ENCODE measurements at regions not wholly inside any gene's neighbourhood (a gene's known extent, or its start where the extent isn't known, plus 50 kb on each side); places are given as distances from the start of the nearest gene placed in this dataset.

GRCh38 chr12:65606008-65606766 lies 218.1 kb upstream of the HMGA2 start:
- WGBS: 73% methylated on average over 4 of the region's 4 CpGs
- no peak for TF ChIP-seq EP300 (IDR thresholded peaks at IDR 0.05)
- no peak for TF ChIP-seq CTCF (IDR thresholded peaks at IDR 0.05)
- TF ChIP-seq POLR2A (IDR thresholded peaks at IDR 0.05): no peak
- no peak for TF ChIP-seq POLR2AphosphoS5 (IDR thresholded peaks at IDR 0.05)
- Histone ChIP-seq H3K27ac (no peak overlapping the region), H3K4me1 (peaks cover 21% of the 10 kb centered on the region), H3K36me3 (no peaks in the 10 kb centered on the region), H3K27me3 (no peaks in the 10 kb centered on the region), H3K4me3 (no peak overlapping the region), H3K9me3 (no peaks in the 10 kb centered on the region)
- DNase-seq (ENCODE audit: low spot score in 2 of 2): no peak

GRCh38 chr12:65607401-65607841 lies 216.9 kb upstream of the HMGA2 start:
- H3K4me1 ChIP-seq: peaks cover 16% of the 10 kb centered on the region
- 38% methylated on average over 3 of the region's 3 CpGs for WGBS
- no peaks in the 10 kb centered on the region for H3K27me3 ChIP-seq
- no peaks in the 10 kb centered on the region for H3K36me3 ChIP-seq
- H3K9me3 ChIP-seq: no peaks in the 10 kb centered on the region
- H3K27ac ChIP-seq: no peak overlapping the region
- DNase-seq (ENCODE audit: low spot score in 2 of 2): no peak
- no peak overlapping the region for H3K4me3 ChIP-seq
- TF ChIP-seq EP300 (IDR thresholded peaks at IDR 0.05) (no peak), CTCF (IDR thresholded peaks at IDR 0.05) (no peak), POLR2AphosphoS5 (IDR thresholded peaks at IDR 0.05) (no peak), POLR2A (IDR thresholded peaks at IDR 0.05) (no peak)

GRCh38 chr12:65608319-65608916 lies 215.9 kb upstream of the HMGA2 start:
- H3K4me1 ChIP-seq: peaks cover 7% of the 10 kb centered on the region
- H3K4me3 ChIP-seq: no peak overlapping the region
- H3K27me3 ChIP-seq: peaks cover 3% of the 10 kb centered on the region
- TF ChIP-seq EP300 (IDR thresholded peaks at IDR 0.05): no peak
- H3K9me3 ChIP-seq: no peaks in the 10 kb centered on the region
- 78% methylated on average over 2 of the region's 2 CpGs for WGBS
- no peaks in the 10 kb centered on the region for H3K36me3 ChIP-seq
- DNase-seq (ENCODE audit: low spot score in 2 of 2): no peak
- no peak overlapping the region for H3K27ac ChIP-seq

- DNase-seq (ENCODE audit: low spot score in 2 of 2): no peak
- 57% methylated on average over 4 of the region's 4 CpGs for WGBS
- no peaks in the 10 kb centered on the region for H3K4me1 ChIP-seq
- no peak for TF ChIP-seq POLR2A (IDR thresholded peaks at IDR 0.05)
- no peak overlapping the region for H3K27ac ChIP-seq
- peaks cover 3% of the 10 kb centered on the region for H3K27me3 ChIP-seq
- no peaks in the 10 kb centered on the region for H3K9me3 ChIP-seq
- no peaks in the 10 kb centered on the region for H3K36me3 ChIP-seq
- no peak overlapping the region for H3K4me3 ChIP-seq
Observed at GRCh38 chr12:65609359-65609771, 214.9 kb upstream of the HMGA2 start.

GRCh38 chr12:65611396-65611795 lies 212.9 kb upstream of the HMGA2 start:
- Histone ChIP-seq H3K4me1 (no peaks in the 10 kb centered on the region), H3K27ac (no peak overlapping the region), H3K27me3 (peaks cover 6% of the 10 kb centered on the region), H3K9me3 (no peaks in the 10 kb centered on the region), H3K4me3 (no peak overlapping the region), H3K36me3 (no peaks in the 10 kb centered on the region)
- 90% methylated on average over 3 of the region's 3 CpGs for WGBS
- no peak for TF ChIP-seq EP300 (IDR thresholded peaks at IDR 0.05)
- TF ChIP-seq CTCF (IDR thresholded peaks at IDR 0.05): no peak
- no peak for TF ChIP-seq POLR2A (IDR thresholded peaks at IDR 0.05)
- no peak for TF ChIP-seq POLR2AphosphoS5 (IDR thresholded peaks at IDR 0.05)
- DNase-seq (ENCODE audit: low spot score in 2 of 2): no peak

- TF ChIP-seq CTCF (IDR thresholded peaks at IDR 0.05) (no peak), POLR2AphosphoS5 (IDR thresholded peaks at IDR 0.05) (no peak), EP300 (IDR thresholded peaks at IDR 0.05) (no peak), POLR2A (IDR thresholded peaks at IDR 0.05) (no peak)
- no peak for DNase-seq (ENCODE audit: low spot score in 2 of 2)
Observed at GRCh38 chr12:65612440-65612839, 211.8 kb upstream of the HMGA2 start.

More at GRCh38 chr12:65612440-65612839, 211.8 kb upstream of the HMGA2 start:
- no peaks in the 10 kb centered on the region for H3K4me1 ChIP-seq
- no peaks in the 10 kb centered on the region for H3K9me3 ChIP-seq
- H3K27me3 ChIP-seq: peaks cover 6% of the 10 kb centered on the region
- H3K36me3 ChIP-seq: no peaks in the 10 kb centered on the region
- H3K4me3 ChIP-seq: no peak overlapping the region
- no peak overlapping the region for H3K27ac ChIP-seq
- WGBS: 46% methylated on average over 7 of the region's 7 CpGs
